Uterus (tissue), 3 donors: ENCODE measurements at regions not wholly inside any gene's neighbourhood (a gene's known extent, or its start where the extent isn't known, plus 50 kb on each side); places are given as distances from the start of the nearest gene placed in this dataset.

Source experiments
- DNase-seq, 2 donors: peaks; one replicate each; pipeline ENCODE4 v3.0.0-alpha.2; 2019 to 2020
- H3K27ac ChIP-seq, 2 donors: fragments of 200-600 bp; sonication (generic); 1 replicate in 1 of 2; 2 replicates in 1 of 2; pipeline ENCODE4 v1.5.1; 2016 to 2018
- H3K27me3 ChIP-seq, 2 donors: fragments of 200-600 bp; sonication (generic); one replicate each; pipeline ENCODE4 v1.5.1; 2018 to 2019; ENCODE audit warnings: control low read depth in 1 of 2
- H3K36me3 ChIP-seq, 2 donors: fragments of 200-600 bp; sonication (generic); one replicate each; pipeline ENCODE4 v1.5.1; 2019; ENCODE audit warnings: control low read depth in 1 of 2
- H3K4me1 ChIP-seq, 2 donors: fragments of 200-600 bp; sonication (generic); one replicate each; pipeline ENCODE4 v1.5.1; 2018 to 2019; ENCODE audit warnings: control low read depth in 1 of 2
- H3K4me3 ChIP-seq, 2 donors: fragments of 200-600 bp; sonication (generic); 1 replicate in 1 of 2; 2 replicates in 1 of 2; pipeline ENCODE4 v1.5.1; 2018 to 2019; ENCODE audit warnings: mild to moderate bottlenecking in 1 of 2
- H3K9me3 ChIP-seq, 2 donors: fragments of 200-600 bp; sonication (generic); one replicate each; pipeline ENCODE4 v1.5.1; 2019; ENCODE audit warnings: control low read depth in 1 of 2
- POLR2A ChIP-seq, 2 donors: fragments of 450-650 bp; IDR thresholded peaks; one replicate each; pipeline ENCODE4 v1.6.1; 2016; ENCODE audit warnings: antibody characterized with exemption in 2 of 2, mild to moderate bottlenecking in 1 of 2, moderate library complexity in 1 of 2
- intact Hi-C: fragments of 100-400 bp; cut with DNase I; formaldehyde crosslinking; loops from one replicate; pipeline ENCODE4 v1.15.1; 2023; ENCODE audit warnings: low total_unique reads
- TF ChIP-seq, protein P1 (sequence below), 4 experiments: fragments of 200-600 bp in 2 of 4; fragments of 450-650 bp in 2 of 4; sonication (generic) in 2 of 4; IDR thresholded peaks; one replicate each; pipeline ENCODE4 v1.5.1; 2016 to 2019; ENCODE audit warnings: antibody characterized with exemption in 4 of 4, mild to moderate bottlenecking in 2 of 4, moderate library complexity in 1 of 4
- donor health status: DM: yes; HTN: yes; CAD: no.

GRCh38 chr10:91071786-91072185 is 148.7 kb upstream of the PCGF5 start:
- Histone ChIP-seq H3K27me3 (no peaks in the 10 kb centered on the region), H3K4me3 (no peak overlapping the region), H3K4me1 (no peaks in the 10 kb centered on the region), H3K9me3 (no peaks in the 10 kb centered on the region), H3K27ac (no peak overlapping the region), H3K36me3 (no peaks in the 10 kb centered on the region)
- TF ChIP-seq, protein P1, sequence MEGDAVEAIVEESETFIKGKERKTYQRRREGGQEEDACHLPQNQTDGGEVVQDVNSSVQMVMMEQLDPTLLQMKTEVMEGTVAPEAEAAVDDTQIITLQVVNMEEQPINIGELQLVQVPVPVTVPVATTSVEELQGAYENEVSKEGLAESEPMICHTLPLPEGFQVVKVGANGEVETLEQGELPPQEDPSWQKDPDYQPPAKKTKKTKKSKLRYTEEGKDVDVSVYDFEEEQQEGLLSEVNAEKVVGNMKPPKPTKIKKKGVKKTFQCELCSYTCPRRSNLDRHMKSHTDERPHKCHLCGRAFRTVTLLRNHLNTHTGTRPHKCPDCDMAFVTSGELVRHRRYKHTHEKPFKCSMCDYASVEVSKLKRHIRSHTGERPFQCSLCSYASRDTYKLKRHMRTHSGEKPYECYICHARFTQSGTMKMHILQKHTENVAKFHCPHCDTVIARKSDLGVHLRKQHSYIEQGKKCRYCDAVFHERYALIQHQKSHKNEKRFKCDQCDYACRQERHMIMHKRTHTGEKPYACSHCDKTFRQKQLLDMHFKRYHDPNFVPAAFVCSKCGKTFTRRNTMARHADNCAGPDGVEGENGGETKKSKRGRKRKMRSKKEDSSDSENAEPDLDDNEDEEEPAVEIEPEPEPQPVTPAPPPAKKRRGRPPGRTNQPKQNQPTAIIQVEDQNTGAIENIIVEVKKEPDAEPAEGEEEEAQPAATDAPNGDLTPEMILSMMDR (IDR thresholded peaks at IDR 0.05), result no peak
- TF ChIP-seq POLR2A (IDR thresholded peaks at IDR 0.05), result no peak
- DNase-seq, result no peak
- intact Hi-C loops, result no loop called here

GRCh38 chr10:91073286-91073979 is 147.0 kb upstream of the PCGF5 start:
- Histone ChIP-seq H3K27ac (no peak overlapping the region), H3K9me3 (no peaks in the 10 kb centered on the region), H3K4me1 (no peaks in the 10 kb centered on the region), H3K27me3 (no peaks in the 10 kb centered on the region), H3K36me3 (no peaks in the 10 kb centered on the region), H3K4me3 (no peak overlapping the region)
- TF ChIP-seq, protein P1 (IDR thresholded peaks at IDR 0.05), result no peak
- no peak for TF ChIP-seq POLR2A (IDR thresholded peaks at IDR 0.05)
- intact Hi-C loops, result no loop called here
- DNase-seq, result no peak

DNA sequence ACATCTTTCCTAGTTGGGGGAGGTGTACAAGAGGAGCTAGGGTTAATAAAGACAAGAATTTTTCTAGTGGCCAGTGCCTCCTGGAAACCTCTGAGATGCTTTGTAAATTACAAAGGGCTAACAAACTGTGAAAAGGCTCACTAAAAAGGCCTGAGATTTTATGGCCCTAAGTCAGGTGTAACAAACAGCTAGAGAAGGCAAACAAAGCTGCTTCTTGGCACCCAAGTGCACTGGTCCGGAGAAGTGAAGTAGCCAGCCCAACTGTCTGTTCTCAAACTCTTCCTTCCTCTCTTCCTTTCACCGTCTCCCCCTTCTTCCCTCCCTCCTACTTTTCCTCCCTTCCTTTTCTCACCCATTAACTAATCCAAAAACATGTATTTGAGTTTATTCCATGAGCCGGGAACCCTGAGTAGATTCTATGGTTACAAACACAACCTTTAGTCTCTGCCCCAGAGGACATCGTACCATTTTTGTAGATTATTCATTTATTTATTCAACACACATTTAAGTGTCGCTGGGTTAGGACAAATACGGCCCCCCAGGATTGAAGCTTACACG is 143.4 kb upstream of the PCGF5 start:
- H3K27ac ChIP-seq, result peak overlapping the region; percentile 10 to 21
- DNase-seq, result no peak
- intact Hi-C loops, result no loop called here

DNA sequence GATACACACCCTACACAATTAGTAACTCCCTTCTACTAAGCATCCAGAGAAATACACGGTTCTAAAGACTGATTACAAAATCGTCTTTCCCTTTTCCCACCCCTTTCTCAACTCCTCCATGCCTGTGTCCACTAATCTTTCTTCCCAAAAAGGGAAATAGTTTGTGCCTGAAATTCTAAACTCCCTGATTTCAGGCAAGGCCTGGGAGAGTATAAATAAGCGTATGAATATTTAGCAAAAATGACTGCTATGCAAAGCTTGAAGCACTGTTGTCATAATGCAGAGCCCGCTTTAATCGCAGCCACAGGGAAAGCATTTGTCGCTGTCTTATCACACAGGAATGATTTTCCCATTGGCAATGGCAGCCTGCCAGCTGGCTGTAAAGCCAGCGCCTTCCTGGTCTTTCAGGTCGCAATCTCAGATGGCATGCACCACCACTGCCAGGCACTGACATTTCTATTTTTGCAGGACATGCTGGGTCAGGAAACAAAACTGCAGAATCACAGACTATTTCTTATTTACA is 142.9 kb upstream of the PCGF5 start:
- H3K4me1 ChIP-seq, result no peaks in the 10 kb centered on the region
- H3K36me3 ChIP-seq, result no peaks in the 10 kb centered on the region
- peak; percentile 27 for DNase-seq
- intact Hi-C loops, result no loop called here
- H3K9me3 ChIP-seq, result no peaks in the 10 kb centered on the region
- TF ChIP-seq POLR2A (IDR thresholded peaks at IDR 0.05), result no peak
- TF ChIP-seq, protein P1 (IDR thresholded peaks at IDR 0.05), result no peak
- no peak overlapping the region for H3K4me3 ChIP-seq
- H3K27me3 ChIP-seq, result no peaks in the 10 kb centered on the region
- H3K27ac ChIP-seq, result peak overlapping the region in 1 of 2 donors; percentile 21

More for the DNA sequence above, 143.4 kb upstream of the PCGF5 start:
- H3K4me3 ChIP-seq, result no peak overlapping the region
- H3K9me3 ChIP-seq, result no peaks in the 10 kb centered on the region
- no peak for TF ChIP-seq POLR2A (IDR thresholded peaks at IDR 0.05)
- TF ChIP-seq, protein P1 (IDR thresholded peaks at IDR 0.05), result no peak
- no peaks in the 10 kb centered on the region for H3K27me3 ChIP-seq
- H3K4me1 ChIP-seq, result no peaks in the 10 kb centered on the region
- H3K36me3 ChIP-seq, result no peaks in the 10 kb centered on the region

- Histone ChIP-seq H3K4me3 (no peak overlapping the region), H3K36me3 (no peaks in the 10 kb centered on the region), H3K9me3 (no peaks in the 10 kb centered on the region), H3K27ac (no peak overlapping the region), H3K27me3 (no peaks in the 10 kb centered on the region), H3K4me1 (no peaks in the 10 kb centered on the region)
- TF ChIP-seq, protein P1 (IDR thresholded peaks at IDR 0.05), result no peak
- TF ChIP-seq POLR2A (IDR thresholded peaks at IDR 0.05), result no peak
- DNase-seq, result no peak
- intact Hi-C loops, result no loop called here
These were observed 139.7 kb upstream of the PCGF5 start for GRCh38 chr10:91080776-91081175.
